Central memory CD4-positive, alpha-beta T cell (primary cell): ENCODE measurements at regions not wholly inside any gene's neighbourhood (a gene's known extent, or its start where the extent isn't known, plus 50 kb on each side); places are given as distances from the start of the nearest gene placed in this dataset.
"Not testable (repeated sequence)": the region's sequence is repeated elsewhere in the genome, so short reads cannot be mapped to it uniquely, and the experiment has no call there.

ENCODE experiments used
- DNase-seq: peaks from one replicate; pipeline ENCODE4 v3.0.0; 2022

GRCh38 chr18:47669815-47670214 is 260.6 kb downstream of the SMAD2 start:
- DNase-seq = no peak

- DNase-seq = no peak
Observed at GRCh38 chr18:47658498-47658897, 272.0 kb downstream of the SMAD2 start.

GRCh38 chr18:47654988-47655387 is 275.5 kb downstream of the SMAD2 start:
- DNase-seq = no peak

GRCh38 chr18:47644896-47645295 is 285.6 kb downstream of the SMAD2 start:
- DNase-seq = no peak

DNA sequence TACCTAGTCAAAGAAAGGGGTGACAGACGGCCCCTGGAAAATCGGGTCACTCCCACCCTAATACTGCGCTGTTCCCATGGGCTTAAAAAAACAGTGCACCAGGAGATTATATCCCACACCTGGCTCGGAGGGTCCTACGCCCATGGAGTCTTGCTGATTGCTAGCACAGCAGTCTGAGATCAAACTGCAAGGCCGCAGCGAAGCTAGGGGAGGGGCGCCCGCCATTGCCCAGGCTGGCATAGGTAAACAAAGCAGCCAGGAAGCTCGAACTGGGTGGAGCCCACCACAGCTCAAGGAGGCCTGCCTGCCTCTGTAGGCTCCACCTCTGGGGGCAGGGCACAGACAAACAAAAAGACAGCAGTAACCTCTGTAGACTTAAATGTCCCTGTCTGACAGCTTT is 292.9 kb downstream of the SMAD2 start:
- DNase-seq = not testable (repeated sequence)

DNA sequence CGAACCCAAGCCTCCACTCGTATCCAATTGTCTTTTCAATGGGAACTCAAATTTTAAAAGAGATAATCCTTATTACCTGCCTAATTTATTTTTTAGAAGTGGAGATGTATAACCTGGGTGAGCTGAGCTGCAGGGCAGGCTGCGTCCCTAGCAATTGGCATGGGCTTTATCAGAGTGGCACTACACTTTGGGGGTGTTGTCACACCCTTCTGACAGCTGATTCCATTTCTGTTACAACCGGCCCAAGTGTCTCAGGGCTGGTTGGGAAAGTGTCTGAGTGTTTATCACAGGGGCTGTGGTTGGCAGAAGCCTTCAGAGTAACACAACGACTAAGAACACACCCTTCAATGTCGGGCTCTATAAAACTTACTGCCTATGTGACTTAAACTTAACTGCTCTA is 295.0 kb downstream of the SMAD2 start:
- DNase-seq = no peak

- DNase-seq = no peak
Observed at GRCh38 chr18:47632970-47633635, 297.4 kb downstream of the SMAD2 start.

GRCh38 chr18:47628893-47629292 is 301.6 kb downstream of the SMAD2 start:
- DNase-seq = no peak

DNA sequence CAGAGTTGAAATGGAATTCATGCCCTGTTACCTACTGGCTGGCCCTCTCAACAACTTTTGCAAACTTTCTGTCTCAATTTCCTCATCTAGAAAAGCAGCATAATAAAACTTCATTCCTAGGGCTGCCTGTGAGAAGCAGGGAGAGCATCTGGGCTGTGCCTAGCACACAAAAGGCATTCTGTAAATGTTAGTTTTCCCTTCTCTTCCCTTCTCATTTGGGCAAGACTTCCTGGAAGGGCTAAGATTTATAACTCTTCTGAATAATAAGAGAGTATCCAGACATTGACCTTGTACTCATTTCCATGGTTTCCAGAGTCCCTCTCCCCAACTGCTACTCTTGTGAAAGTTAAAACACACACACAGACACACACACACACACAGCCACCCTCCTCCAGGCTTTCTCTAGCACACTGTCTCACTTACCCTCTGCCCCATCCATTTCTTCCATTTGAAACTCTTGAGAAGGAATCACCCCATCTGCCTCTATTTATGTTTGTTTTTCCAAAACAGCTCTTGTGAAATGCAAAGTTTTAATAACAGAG is 302.1 kb downstream of the SMAD2 start:
- no peak for DNase-seq

GRCh38 chr18:47627030-47627429 is 303.4 kb downstream of the SMAD2 start:
- no peak for DNase-seq

GRCh38 chr18:47619771-47620448 is 310.5 kb downstream of the SMAD2 start:
- DNase-seq = no peak

GRCh38 chr18:47618758-47619157 is 311.7 kb downstream of the SMAD2 start:
- DNase-seq = no peak

- DNase-seq = no peak
Observed at GRCh38 chr18:47615043-47615442, 315.4 kb downstream of the SMAD2 start.

DNA sequence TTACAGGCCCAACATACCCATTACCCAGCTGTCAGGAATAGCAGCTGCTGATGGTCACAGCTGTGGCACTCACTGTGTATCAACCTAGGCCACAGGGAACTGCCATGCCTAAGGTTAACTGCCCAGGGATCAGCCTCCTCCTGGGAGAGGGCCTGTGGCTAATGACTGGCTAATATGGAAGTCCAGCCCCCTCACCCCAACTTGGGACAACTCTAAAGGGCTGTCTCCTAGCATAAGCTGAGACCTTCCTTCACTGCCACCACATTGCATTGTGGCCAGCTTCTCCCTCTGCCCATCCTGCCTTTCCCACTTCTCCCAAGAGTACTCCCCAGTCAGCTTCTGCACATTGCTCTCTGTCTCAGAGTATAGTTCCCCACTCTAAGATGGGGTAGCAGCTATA is 316.5 kb downstream of the SMAD2 start:
- no peak for DNase-seq

DNA sequence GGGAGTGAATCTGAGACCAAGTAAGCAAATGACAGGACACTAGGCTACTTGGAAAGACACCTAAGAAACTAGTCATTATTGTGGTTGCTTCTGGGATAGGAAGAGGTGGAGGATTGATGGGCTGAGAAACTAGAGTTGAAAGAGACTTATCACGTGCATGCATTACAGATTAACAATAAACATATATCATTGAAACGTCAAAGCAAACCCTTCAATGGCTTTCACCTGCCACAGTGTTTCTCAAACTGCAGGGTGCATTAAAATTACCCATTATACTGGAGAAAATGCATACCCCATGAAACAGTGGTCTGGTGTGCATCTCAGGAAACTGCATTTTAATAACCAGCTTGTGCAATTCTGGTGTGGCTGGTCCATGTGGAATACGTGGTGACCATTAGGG is 318.8 kb downstream of the SMAD2 start:
- DNase-seq = no peak

DNA sequence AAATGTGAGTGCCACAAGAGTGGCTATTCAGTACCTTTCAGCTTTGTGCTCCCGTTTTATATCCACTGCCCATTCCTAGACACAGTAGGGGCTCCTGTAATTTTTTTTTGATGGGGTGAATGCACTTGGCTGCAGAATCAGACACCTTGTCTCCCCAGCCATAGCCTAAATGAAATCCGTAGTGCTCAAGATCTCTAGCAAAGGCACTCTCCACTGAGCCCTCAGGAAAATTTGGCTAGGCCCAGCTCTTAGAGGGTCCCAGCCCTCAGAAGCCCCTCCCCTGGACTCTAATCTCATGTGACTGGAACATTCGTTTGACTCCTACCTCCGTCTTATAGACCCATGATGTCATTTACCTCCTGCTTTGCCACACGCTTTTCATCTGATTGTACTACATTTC is 323.9 kb downstream of the SMAD2 start:
- DNase-seq = no peak

- no peak for DNase-seq
Observed at GRCh38 chr18:47605093-47605492, 325.4 kb downstream of the SMAD2 start.

DNA sequence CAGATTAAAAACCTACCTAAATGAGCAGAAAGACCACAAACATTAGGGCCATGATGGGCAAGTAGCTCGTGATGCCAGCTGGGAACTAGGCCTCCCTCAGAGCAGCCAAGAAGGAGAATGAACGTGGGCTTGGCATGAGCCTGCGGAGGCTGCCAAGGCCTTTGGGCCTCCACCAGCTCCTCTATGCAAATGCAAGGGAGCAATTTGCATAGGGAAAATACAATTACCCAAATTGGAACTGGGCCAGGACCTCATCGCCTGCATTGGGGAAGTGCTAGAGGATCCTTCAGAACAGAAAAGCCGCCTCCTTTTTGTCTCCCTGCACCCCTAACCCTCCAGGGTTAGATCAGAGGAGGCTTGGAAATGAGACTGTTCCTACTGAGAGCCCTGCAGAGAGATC is 326.4 kb downstream of the SMAD2 start:
- DNase-seq = no peak

- no peak for DNase-seq
Observed at GRCh38 chr18:47603158-47603557, 327.3 kb downstream of the SMAD2 start.

DNA sequence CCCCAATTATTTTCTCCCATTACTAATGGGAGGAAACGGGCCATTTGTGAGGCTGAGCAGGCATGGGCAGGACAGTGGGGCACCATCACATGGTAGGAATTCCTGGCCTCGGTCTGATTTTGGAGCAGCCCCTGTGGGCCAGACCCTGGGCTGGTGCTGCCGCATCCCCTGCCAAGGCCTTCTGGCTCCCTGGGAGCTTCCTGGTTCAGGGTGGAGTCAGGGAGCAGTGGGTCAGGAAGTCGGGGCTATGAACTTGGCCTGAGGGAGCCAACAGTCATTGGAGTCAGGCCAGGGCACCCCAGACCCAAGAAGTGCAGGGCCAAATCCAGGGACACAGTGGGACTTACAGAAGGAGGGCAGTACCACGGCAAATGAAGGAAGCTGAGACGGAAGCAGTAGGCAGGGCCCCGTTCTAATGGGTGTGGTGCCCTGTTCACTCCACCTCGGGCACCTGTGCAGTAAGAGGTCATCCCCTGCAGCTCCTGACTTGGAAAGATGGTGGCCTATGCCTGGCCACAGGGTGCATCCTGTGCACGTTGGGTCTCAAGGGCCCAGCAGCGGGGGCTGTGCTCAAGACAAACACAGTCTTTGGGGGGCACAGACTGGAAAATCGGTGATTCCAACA is 328.1 kb downstream of the SMAD2 start:
- DNase-seq = no peak

- no peak for DNase-seq
Observed at GRCh38 chr18:47601581-47602272, 328.7 kb downstream of the SMAD2 start.

DNA sequence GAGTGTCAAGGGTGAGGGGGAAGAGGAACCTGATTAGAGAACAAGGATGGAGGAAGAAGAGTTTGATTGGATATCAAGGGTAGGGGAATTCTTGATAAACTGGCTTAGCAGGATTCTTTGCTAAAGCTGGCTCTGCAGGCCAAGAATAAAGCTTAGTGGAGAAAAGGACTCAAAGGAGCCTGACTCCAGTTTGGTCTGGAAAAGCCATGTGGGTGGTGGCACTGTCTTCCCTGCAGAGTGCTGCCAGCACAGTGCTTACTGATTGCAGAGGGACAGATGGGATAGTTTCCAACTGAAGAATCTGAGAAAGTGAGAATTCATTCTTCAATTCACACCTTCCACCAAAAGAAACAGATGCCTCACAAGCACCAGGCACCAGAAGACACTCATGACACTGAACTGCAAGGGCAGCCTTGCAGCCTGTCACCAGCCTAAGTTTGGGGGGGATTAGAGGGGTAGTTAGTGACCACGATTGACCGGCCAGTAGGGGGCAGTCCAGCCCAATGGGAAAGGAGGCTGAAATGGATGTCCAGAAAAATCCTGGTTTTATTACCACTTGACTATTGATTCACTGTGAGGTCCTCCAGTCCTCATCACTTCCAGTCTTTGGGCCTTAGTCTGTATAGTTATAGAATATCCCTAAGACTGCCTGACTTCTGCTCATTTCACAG is 334.5 kb downstream of the SMAD2 start:
- DNase-seq = no peak

DNA sequence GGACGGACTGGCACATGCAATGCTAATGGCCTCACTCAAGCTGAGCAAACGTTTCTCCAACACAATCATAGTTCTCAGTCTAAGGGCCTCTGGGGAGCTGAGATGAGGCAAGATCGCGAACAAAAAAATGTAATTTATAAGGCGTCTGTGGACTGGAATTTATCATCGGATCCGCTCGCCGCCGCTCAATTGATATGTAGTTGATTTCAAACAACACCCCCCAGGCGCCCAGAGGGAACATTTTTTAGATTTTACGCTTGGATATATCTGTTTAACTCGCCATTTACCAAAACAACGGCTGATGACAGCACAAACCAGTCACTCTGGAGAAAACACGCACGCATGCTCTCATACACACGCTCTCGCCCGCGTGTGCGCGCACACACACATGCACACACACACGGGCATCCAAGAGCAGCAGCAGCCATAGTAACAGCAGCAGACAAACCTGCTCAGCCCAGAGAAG is 335.8 kb downstream of the SMAD2 start:
- DNase-seq = no peak
